Hypothalamus (tissue), 51 donors: ENCODE measurements at regions not wholly inside any gene's neighbourhood (a gene's known extent, or its start where the extent isn't known, plus 50 kb on each side); places are given as distances from the start of the nearest gene placed in this dataset.
"Not testable (repeated sequence)": the region's sequence is repeated elsewhere in the genome, so short reads cannot be mapped to it uniquely, and the experiment has no call there.

Experiments
- DNase-seq, 51 donors: peaks; one replicate each; lab custom pipeline; 2025; lab: John Stamatoyannopoulos, UW

DNA sequence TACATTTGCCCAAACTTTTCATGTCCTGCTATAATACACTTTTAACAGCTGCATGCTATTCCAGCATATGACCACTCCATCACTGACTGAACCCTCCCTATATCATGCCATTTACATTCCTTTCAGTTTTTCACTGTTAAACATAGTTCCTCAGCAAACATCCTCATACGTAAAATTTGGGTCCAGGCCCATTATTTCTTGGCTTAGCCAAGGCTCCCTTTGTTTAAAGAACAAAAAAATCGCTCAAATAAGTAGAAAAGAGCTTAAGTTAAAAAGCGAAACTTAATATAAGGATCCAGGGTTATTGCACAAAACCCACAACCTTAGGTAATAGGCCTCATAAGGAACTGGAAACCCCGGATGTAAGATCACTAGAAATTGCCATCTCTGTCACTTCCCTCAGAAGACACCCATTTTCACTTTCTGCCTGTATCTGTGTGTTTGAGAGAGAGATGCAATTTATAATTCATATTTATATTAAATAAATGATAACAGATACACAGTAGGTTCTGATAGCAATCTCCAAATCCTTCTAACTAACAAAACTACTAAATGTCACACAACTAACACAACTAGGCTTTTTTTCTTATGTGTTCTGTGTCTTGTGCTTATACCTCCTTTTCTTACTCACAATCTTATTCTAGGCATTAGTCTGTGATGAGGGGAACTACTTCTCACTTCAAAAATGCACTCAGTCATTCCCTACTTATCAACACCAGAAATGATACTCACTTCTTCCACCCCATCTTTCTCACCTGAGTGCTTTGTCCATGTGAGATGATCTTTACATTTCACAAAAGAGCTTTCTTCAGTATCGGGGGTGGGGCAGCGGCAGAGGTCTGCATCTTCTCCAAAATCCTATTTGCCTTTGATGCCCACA is 59.9 kb upstream of the FAM241A start:
- DNase-seq = no peak

GRCh38 chr4:112086036-112086434 is 59.2 kb upstream of the FAM241A start:
- no peak for DNase-seq

DNA sequence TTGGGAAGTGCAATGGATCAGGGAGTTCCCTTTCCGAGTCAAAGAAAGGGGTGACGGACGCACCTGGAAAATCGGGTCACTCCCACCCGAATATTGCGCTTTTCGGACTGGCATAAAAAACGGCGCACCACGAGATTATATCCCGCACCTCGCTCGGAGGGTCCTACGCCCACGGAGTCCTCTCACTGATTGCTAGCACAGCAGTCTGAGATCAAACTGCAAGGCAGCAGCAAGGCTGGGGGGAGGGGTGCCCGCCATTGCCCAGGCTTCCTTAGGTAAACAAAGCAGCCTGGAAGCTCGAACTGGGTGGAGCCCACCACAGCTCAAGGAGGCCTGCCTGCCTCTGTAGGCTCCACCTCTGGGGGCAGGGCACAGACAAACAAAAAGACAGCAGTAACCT is 58.6 kb upstream of the FAM241A start:
- not testable (repeated sequence) for DNase-seq

DNA sequence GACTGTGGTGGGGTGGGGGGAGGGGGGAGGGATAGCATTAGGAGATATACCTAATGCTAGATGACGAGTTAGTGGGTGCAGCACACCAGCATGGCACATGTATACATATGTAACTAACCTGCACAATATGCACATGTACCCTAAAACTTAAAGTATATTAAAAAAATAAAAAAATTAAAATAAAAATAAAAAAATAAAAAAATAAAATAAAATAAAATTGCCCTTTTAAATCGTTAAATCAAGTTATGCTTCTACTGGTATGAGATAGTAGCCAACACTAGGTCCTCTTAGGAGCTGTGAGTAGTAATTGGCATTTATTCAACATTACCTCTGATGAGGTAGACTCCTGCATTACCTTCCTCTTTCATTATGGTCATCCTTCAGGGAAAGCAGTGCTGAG is 52.9 kb upstream of the FAM241A start:
- DNase-seq = not testable (repeated sequence)

GRCh38 chr4:112093636-112094202 is 51.5 kb upstream of the FAM241A start:
- DNase-seq = no peak

- no peak for DNase-seq
Measured at GRCh38 chr4:112094330-112094729, 50.9 kb upstream of the FAM241A start.
